ENCODE measurements at regions not wholly inside any gene's neighbourhood (a gene's known extent, or its start where the extent isn't known, plus 50 kb on each side); places are given as distances from the start of the nearest gene placed in this dataset.

GRCh38 chr20:3339571-3339970 lies 67.9 kb downstream of the DNAAF9 start:
- TF ChIP-seq, protein P1, sequence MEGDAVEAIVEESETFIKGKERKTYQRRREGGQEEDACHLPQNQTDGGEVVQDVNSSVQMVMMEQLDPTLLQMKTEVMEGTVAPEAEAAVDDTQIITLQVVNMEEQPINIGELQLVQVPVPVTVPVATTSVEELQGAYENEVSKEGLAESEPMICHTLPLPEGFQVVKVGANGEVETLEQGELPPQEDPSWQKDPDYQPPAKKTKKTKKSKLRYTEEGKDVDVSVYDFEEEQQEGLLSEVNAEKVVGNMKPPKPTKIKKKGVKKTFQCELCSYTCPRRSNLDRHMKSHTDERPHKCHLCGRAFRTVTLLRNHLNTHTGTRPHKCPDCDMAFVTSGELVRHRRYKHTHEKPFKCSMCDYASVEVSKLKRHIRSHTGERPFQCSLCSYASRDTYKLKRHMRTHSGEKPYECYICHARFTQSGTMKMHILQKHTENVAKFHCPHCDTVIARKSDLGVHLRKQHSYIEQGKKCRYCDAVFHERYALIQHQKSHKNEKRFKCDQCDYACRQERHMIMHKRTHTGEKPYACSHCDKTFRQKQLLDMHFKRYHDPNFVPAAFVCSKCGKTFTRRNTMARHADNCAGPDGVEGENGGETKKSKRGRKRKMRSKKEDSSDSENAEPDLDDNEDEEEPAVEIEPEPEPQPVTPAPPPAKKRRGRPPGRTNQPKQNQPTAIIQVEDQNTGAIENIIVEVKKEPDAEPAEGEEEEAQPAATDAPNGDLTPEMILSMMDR (IDR thresholded peaks at IDR 0.05) = no peak
- TF ChIP-seq POLR2A (IDR thresholded peaks at IDR 0.05) = no peak
